Activated CD4-positive, alpha-beta T cell treated with anti-CD3 and anti-CD28 coated beads for 48 hours (primary cell): ENCODE measurements at regions not wholly inside any gene's neighbourhood (a gene's known extent, or its start where the extent isn't known, plus 50 kb on each side); places are given as distances from the start of the nearest gene placed in this dataset.
"Not testable (repeated sequence)": the region's sequence is repeated elsewhere in the genome, so short reads cannot be mapped to it uniquely, and the experiment has no call there.

Source experiments
- DNase-seq: peaks from one replicate; pipeline ENCODE4 v3.0.0-alpha.2; 2020

GRCh38 chrX:134045372-134045771 is 60.0 kb upstream of the GPC3 start:
- DNase-seq = not testable (repeated sequence)

GRCh38 chrX:134067107-134067506 is 81.7 kb upstream of the GPC3 start:
- DNase-seq = not testable (repeated sequence)

DNA sequence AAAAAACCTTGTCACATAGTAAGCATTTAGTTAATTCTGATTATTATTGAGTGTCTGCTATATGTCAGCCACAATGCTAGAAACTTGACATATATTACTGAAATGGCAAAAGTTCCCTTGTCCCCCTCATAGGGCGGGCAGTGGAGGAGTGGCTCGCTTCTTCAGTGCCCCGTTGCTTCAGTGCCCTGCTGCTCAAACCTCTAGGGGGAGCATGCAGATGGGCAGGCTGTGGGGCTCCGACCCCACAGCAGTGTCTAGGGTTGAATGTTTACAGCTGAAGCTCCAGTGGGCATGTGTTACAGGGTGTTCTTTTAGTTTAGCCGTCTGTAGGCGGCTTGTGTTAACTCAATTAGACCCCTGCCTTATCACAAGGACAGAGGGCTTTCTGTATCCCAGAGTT is 86.5 kb upstream of the GPC3 start:
- DNase-seq = not testable (repeated sequence)

DNA sequence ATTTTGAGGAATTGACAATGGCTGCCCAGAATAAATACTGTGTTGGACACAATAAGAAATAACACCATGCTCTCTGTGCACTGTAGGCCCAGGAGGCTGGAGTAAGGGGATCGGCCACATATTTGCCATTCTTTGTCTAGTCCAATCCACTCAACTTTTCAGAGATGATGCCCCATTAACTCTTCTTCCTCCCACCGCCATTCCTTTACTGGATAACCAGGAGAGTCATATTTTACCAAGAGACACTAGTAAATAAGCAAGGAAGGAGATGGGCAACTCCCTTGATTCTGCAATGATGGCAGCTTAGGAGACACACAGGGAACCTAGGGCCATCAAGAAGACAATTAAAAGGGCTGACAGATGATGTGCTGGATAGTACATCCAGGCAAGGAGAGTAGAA is 87.9 kb upstream of the GPC3 start:
- DNase-seq = no peak

DNA sequence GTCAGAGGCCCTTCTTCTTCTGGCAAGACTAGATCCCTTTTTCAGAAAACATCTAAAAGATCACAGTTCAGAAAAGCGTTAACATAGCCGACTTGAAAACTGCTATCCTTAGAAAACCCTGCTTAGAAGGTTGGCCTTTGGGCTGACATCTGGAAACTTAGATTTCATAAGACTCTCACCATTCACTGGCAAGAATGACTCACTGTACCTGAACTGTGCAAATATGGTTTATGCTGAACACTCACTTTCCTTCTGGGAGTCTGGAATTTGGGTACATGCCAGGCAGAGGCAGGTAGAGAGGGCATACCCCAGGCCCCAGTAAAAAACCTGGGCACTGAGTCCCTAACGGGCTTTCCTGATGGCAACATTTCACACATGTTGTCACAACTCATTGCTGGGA is 88.8 kb upstream of the GPC3 start:
- DNase-seq = no peak

- DNase-seq = no peak
Observed at GRCh38 chrX:134075894-134076718, 90.7 kb upstream of the GPC3 start.

GRCh38 chrX:134095366-134095765 is 110.0 kb upstream of the GPC3 start:
- DNase-seq = no peak

GRCh38 chrX:134101636-134102035 is 116.2 kb upstream of the GPC3 start:
- DNase-seq = no peak

DNA sequence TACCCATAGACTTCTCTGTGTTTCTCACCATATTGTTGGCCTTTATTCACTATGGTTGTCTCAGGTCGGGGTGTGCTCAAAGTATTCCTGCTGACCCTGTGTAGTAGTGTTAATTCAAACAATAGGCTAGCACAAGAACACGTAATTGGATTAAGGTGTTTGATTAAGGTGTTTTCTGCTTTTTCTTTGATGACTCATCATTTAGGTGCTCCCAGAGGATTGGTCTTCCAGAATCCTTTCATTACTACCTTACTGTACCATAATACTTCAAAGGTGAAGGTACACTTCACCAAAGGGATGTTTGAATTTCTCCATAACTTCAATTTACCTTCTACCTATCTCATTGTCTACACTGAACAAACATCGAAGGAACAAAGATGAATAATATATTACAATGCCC is 121.7 kb upstream of the CCDC160 start:
- no peak for DNase-seq

GRCh38 chrX:134137341-134137740 is 99.6 kb upstream of the CCDC160 start:
- DNase-seq = no peak

GRCh38 chrX:134139090-134139489 is 97.9 kb upstream of the CCDC160 start:
- DNase-seq = no peak

- no peak for DNase-seq
Observed at GRCh38 chrX:134144231-134144630, 92.8 kb upstream of the CCDC160 start.

- DNase-seq = no peak
Observed at GRCh38 chrX:134146493-134146892, 90.5 kb upstream of the CCDC160 start.

DNA sequence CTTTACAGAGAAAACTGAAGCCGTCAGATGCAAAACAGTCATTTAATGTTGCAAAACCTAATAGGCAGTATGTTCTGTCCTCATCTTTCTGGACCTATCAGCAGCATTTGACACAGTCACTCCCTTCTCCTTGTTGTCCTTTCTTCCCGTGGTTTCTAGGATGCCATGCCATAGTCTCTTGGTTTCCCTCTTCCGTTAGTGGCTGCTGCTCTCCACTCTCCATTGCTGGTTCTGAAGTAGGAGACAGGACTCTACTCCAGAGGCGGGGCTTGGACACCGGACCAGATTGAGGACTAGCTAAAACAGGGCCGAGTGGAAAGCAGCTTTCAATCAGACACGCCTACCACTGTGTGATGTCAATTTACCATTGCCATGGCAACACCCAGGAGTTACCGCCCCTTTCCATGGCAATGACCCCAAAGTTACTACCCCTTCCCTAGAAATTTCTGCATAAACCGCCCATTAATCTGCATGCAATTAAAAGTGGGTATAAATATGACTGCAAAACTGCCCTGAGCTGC is 88.8 kb upstream of the CCDC160 start:
- no peak for DNase-seq

DNA sequence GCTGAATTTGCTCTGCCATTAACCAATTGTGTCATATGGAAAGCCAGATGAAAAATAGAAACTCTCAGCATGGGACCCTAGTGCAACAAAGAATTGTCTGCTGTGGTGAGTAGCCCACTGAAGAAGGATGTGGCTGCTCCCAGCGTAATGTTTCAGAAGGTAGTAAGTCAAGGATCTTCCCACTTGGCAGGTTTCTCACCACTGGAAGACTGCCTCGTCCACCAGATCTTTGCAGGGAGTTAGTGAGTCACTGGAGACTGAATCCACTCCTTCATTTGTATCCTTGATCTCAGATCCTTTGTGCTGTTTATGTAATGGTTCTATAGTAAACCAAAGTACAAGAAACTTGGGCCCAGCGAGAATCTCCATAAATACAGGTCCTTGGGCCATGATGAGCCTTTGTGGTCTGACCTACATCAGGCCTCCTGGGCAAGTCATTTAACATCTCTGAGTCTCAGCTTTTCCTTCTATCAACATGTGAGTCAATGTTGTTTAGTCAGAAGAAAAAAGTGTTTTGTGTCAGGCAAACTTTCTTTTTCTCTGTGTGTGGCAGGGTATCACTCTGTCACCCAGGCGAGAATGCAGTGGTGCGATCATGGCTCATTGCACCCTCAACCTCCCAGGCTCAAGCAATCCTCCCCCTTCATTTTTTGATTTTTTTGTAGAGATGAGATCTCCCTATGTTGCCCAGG is 78.0 kb upstream of the CCDC160 start:
- peak; percentile 64 for DNase-seq

GRCh38 chrX:134161162-134161561 is 75.8 kb upstream of the CCDC160 start:
- no peak for DNase-seq

DNA sequence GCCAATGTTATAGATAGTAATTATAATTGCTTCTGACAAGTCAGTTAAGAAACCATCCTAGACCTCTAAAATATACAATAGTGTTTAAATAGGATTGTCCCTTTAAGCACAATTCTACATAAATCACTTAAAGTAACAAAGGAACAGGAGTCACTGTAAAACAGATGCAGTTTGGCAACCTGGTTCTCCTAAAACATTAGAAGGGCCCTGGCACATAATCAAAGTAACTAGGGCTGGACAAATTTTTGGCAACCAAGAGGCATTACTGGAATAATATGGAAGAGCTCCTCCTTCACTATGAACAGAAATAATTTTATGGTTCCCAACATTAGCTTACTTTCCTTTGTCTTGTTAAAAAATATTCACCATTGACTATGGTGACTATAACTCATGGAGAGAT is 75.0 kb upstream of the CCDC160 start:
- no peak for DNase-seq

DNA sequence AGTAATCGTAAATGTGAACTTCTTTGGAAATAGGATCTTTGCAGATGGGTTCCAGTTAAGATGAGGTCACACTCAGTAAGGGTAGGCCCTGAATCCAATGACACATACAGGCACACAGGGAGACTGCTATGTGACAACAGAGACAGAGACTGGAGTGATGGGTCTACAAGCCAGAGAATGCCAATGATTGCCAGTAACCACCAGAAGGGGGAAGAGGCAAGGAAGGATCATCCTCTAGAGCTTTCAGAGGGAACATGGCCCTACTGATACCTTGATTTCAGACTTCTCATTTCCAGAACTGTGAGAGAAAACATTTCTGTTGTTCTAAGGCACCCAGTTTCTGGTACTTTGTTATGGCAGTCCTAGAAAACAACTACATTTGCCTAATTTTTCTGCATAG is 73.1 kb upstream of the CCDC160 start:
- no peak for DNase-seq

GRCh38 chrX:134167591-134168203 is 69.3 kb upstream of the CCDC160 start:
- DNase-seq = no peak

DNA sequence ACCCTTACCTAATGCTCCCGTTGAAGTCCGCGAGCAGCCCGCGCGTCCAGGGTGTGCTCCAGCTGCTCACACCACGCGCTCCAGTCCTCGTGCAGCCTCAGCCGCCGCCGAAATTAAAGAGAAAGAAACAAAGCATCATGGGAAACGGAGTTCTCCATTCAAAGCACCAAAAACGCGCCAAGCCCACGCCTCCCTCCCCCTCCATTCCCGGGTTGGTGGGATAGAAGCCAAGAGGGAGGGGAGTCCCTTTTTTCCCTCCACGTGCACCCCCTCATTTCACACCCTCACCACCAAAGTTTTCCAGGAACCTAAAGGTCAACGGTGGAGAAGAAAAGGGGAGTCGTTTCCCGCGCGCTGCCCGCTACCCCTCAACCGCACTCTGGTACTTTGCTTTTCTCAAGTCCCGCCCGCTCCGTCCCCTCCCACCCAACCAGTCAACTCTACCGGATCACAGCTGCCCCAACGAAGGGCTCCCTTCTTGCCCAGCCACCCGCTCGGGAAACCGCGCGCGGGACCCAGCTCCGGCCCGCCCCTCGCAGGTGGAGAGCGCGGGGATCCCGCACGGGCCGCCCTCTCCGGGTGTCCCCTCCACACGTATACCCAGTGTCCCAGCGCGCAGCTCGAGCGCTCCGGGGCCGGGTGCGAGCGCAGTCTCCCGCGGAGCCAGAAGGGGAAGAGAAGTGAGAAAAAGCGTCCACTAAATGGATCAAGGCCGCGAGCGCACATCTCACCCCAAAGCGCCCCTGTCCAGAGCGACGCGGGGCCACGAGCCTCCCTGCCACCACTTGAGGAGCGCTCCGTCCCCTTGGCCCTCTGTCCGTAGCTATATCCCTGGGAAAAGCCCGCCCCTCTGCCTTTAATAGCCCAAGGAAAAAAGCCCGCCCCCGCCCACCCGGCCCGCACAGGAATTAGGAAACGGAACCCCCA is 65.1 kb upstream of the CCDC160 start:
- peak; percentile 64 for DNase-seq

DNA sequence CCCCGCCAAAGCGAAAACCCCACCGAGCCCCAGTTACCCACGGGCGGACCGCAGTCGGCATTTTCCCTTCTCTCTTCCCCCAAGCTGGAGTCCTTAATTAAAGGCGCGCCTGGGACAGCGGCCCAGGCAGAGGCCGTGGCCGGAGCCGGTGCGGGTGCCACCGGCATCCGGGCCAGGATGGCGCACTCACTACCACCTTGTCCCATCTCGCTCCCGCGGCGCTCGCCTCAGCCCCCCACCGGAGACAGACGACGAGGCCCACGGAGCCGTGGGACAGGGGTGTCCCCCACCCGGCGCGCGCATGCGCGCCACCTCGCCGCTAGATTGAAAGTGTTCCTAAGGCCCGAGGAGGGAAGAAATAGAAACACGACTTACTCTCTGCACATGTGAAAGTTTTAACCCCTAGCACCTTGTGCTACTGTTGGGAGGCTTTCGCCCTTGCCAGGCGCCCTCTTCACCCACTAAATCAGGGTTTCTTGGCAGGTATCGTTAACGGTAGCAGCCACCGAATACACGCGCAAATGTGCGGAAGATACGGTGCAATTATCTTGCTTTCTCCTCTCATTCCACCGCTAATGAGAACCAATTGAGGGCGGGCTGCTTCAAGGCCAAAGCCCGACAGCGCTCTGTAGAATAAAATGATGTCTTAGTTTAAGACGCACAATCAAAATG is 64.3 kb upstream of the CCDC160 start:
- DNase-seq = peak; percentile 47
